ENCODE measurements at regions not wholly inside any gene's neighbourhood (a gene's known extent, or its start where the extent isn't known, plus 50 kb on each side); places are given as distances from the start of the nearest gene placed in this dataset.

- no peaks in the 10 kb centered on the region for H3K36me3 ChIP-seq (ENCODE audit: insufficient read depth, low read length)
- no peaks in the 10 kb centered on the region for H3F3A ChIP-seq (ENCODE audit: insufficient read depth, low read length)
- no peaks in the 10 kb centered on the region for H3K4me1 ChIP-seq (ENCODE audit: insufficient read depth, low read length, severe bottlenecking)
- TF ChIP-seq CTCF (IDR thresholded peaks at IDR 0.05; ENCODE audit: low read length) (no peak), EZH2 (IDR thresholded peaks at IDR 0.05; ENCODE audit: borderline replicate concordance, low read length) (no peak)
- no peaks in the 10 kb centered on the region for H3K79me2 ChIP-seq (ENCODE audit: insufficient read depth, low read length)
- no peak overlapping the region for H2AFZ ChIP-seq (ENCODE audit: low read length)
- no peak overlapping the region for H3K4me2 ChIP-seq (ENCODE audit: low read length)
- H3K9me3 ChIP-seq (ENCODE audit: low read length), result no peaks in the 10 kb centered on the region
- no peak overlapping the region for H3K4me3 ChIP-seq (ENCODE audit: low read depth, low read length, poor library complexity, severe bottlenecking)
- H3K9me2 ChIP-seq (ENCODE audit: low read depth, low read length), result no peaks in the 10 kb centered on the region
- no peaks in the 10 kb centered on the region for H4K20me1 ChIP-seq (ENCODE audit: insufficient read depth, low read length)
- no peak overlapping the region for H3K9ac ChIP-seq (ENCODE audit: low read length)
- H3K27me3 ChIP-seq (ENCODE audit: insufficient read depth, low read length), result no peaks in the 10 kb centered on the region
- H3K27ac ChIP-seq (ENCODE audit: low read depth, low read length, poor library complexity, severe bottlenecking), result no peak overlapping the region
Measured at GRCh38 chrX:45447331-45447730, 246.7 kb upstream of the DIPK2B start.

DNA sequence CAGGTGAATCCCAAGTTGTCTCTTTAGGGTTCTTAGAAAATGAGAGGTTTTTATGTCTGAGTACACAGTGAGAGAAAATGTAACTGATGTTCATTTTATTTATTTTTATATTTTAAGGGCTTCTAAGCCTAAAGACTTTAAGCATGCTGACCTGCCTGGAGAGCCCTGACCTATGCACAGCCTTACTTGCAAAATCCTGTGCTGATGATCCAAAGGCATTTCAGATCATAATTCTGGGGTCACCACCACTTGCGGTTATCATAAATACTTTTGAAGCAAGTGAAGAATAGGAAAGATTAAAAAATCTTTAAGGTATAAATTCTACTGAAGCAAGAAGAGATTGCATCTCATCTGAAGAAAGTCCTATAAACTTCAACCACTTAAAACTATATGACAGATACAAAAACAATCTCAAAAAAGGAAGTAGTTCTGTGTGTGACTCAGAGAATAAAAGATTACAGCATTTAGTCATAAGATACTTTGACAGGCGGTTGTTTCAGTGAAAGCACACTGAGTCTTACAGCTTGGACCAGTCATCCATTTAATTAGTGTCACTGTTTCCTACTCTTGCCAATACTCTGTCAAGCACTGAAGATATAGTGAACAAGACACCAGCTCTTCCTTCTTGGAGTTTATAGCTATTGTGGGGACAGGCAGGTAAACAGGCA lies 245.2 kb upstream of the DIPK2B start:
- no peaks in the 10 kb centered on the region for H3K9me2 ChIP-seq (ENCODE audit: low read depth, low read length)
- no peak for TF ChIP-seq EZH2 (IDR thresholded peaks at IDR 0.05; ENCODE audit: borderline replicate concordance, low read length)

DNA sequence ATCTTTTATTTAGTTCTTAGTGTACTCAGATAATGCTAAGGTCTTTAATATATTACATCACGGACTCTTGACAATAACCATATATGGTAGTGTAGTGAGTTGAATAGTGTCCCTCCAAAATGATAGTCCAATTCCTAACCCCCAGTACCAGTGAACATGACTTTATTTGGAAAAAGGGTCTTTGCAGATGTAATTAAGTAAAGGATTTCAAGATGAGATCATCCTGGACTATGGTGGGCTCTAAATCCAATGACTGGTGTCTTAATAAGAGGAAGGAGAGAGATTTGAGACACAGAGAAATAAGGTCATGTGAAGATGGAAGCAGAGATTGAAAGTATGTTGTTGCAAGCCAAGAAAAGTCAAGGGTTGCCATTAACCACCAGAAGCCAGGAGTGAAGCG lies 236.5 kb upstream of the DIPK2B start:
- Histone ChIP-seq H3K27ac (ENCODE audit: low read depth, low read length, poor library complexity, severe bottlenecking) (no peak overlapping the region), H3K27me3 (ENCODE audit: insufficient read depth, low read length) (no peaks in the 10 kb centered on the region), H3F3A (ENCODE audit: insufficient read depth, low read length) (no peaks in the 10 kb centered on the region), H3K79me2 (ENCODE audit: insufficient read depth, low read length) (no peaks in the 10 kb centered on the region), H3K9ac (ENCODE audit: low read length) (no peak overlapping the region), H3K9me2 (ENCODE audit: low read depth, low read length) (no peaks in the 10 kb centered on the region), H3K4me2 (ENCODE audit: low read length) (no peak overlapping the region), H3K9me3 (ENCODE audit: low read length) (no peaks in the 10 kb centered on the region), H2AFZ (ENCODE audit: low read length) (no peak overlapping the region), H3K36me3 (ENCODE audit: insufficient read depth, low read length) (no peaks in the 10 kb centered on the region), H3K4me1 (ENCODE audit: insufficient read depth, low read length, severe bottlenecking) (no peaks in the 10 kb centered on the region), H4K20me1 (ENCODE audit: insufficient read depth, low read length) (no peaks in the 10 kb centered on the region), H3K4me3 (ENCODE audit: low read depth, low read length, poor library complexity, severe bottlenecking) (no peak overlapping the region)
- no peak for TF ChIP-seq EZH2 (IDR thresholded peaks at IDR 0.05; ENCODE audit: borderline replicate concordance, low read length)
- no peak for TF ChIP-seq CTCF (IDR thresholded peaks at IDR 0.05; ENCODE audit: low read length)

More for the DNA sequence above, 245.2 kb upstream of the DIPK2B start:
- no peak overlapping the region for H3K27ac ChIP-seq (ENCODE audit: low read depth, low read length, poor library complexity, severe bottlenecking)
- H2AFZ ChIP-seq (ENCODE audit: low read length), result no peak overlapping the region
- H3K27me3 ChIP-seq (ENCODE audit: insufficient read depth, low read length), result no peaks in the 10 kb centered on the region
- no peaks in the 10 kb centered on the region for H3K79me2 ChIP-seq (ENCODE audit: insufficient read depth, low read length)
- H3K36me3 ChIP-seq (ENCODE audit: insufficient read depth, low read length), result no peaks in the 10 kb centered on the region
- H3K4me1 ChIP-seq (ENCODE audit: insufficient read depth, low read length, severe bottlenecking), result no peaks in the 10 kb centered on the region
- no peak overlapping the region for H3K4me3 ChIP-seq (ENCODE audit: low read depth, low read length, poor library complexity, severe bottlenecking)
- H3F3A ChIP-seq (ENCODE audit: insufficient read depth, low read length), result no peaks in the 10 kb centered on the region
- no peak overlapping the region for H3K4me2 ChIP-seq (ENCODE audit: low read length)
- no peaks in the 10 kb centered on the region for H3K9me3 ChIP-seq (ENCODE audit: low read length)
- no peak overlapping the region for H3K9ac ChIP-seq (ENCODE audit: low read length)
- no peaks in the 10 kb centered on the region for H4K20me1 ChIP-seq (ENCODE audit: insufficient read depth, low read length)

- no peak overlapping the region for H3K27ac ChIP-seq (ENCODE audit: low read depth, low read length, poor library complexity, severe bottlenecking)
- H3F3A ChIP-seq (ENCODE audit: insufficient read depth, low read length), result no peaks in the 10 kb centered on the region
- no peaks in the 10 kb centered on the region for H3K4me1 ChIP-seq (ENCODE audit: insufficient read depth, low read length, severe bottlenecking)
- H4K20me1 ChIP-seq (ENCODE audit: insufficient read depth, low read length), result no peaks in the 10 kb centered on the region
- no peak overlapping the region for H3K4me3 ChIP-seq (ENCODE audit: low read depth, low read length, poor library complexity, severe bottlenecking)
- no peaks in the 10 kb centered on the region for H3K9me3 ChIP-seq (ENCODE audit: low read length)
- no peak overlapping the region for H3K4me2 ChIP-seq (ENCODE audit: low read length)
- no peak overlapping the region for H3K9ac ChIP-seq (ENCODE audit: low read length)
- no peaks in the 10 kb centered on the region for H3K79me2 ChIP-seq (ENCODE audit: insufficient read depth, low read length)
- H3K27me3 ChIP-seq (ENCODE audit: insufficient read depth, low read length), result no peaks in the 10 kb centered on the region
- H2AFZ ChIP-seq (ENCODE audit: low read length), result no peak overlapping the region
- no peaks in the 10 kb centered on the region for H3K9me2 ChIP-seq (ENCODE audit: low read depth, low read length)
- TF ChIP-seq EZH2 (IDR thresholded peaks at IDR 0.05; ENCODE audit: borderline replicate concordance, low read length) (no peak), CTCF (IDR thresholded peaks at IDR 0.05; ENCODE audit: low read length) (no peak)
- no peaks in the 10 kb centered on the region for H3K36me3 ChIP-seq (ENCODE audit: insufficient read depth, low read length)
Measured at GRCh38 chrX:45435481-45435880, 234.8 kb upstream of the DIPK2B start.

Data from OCI-LY1 (cell line).